Amniotic stem cell (primary cell): ENCODE measurements at regions not wholly inside any gene's neighbourhood (a gene's known extent, or its start where the extent isn't known, plus 50 kb on each side); places are given as distances from the start of the nearest gene placed in this dataset.
"Not testable (repeated sequence)": the region's sequence is repeated elsewhere in the genome, so short reads cannot be mapped to it uniquely, and the experiment has no call there.

Experiments used
- DNase-seq: peaks from one replicate; lab custom pipeline; 2025; lab: John Stamatoyannopoulos, UW

DNA sequence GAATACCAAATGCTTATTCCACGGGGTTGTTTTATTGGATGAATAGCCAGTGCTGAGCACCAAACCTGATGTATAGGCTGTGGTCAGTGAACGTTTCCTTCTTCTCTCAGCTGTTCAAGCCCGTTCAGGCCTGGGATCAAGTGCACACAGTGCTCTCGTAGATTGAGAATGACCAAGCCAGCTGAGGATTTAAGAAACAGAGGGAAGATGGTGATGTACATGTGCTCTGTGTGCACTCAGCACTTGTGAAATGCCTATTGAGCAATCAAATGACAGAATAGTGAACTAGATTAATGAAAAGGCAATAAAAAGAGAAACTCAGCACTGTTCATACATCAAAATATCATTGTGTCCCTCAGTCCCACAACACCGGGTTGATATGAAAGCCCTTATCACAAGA, 302.5 kb downstream of the BMPER start:
- no peak for DNase-seq

DNA sequence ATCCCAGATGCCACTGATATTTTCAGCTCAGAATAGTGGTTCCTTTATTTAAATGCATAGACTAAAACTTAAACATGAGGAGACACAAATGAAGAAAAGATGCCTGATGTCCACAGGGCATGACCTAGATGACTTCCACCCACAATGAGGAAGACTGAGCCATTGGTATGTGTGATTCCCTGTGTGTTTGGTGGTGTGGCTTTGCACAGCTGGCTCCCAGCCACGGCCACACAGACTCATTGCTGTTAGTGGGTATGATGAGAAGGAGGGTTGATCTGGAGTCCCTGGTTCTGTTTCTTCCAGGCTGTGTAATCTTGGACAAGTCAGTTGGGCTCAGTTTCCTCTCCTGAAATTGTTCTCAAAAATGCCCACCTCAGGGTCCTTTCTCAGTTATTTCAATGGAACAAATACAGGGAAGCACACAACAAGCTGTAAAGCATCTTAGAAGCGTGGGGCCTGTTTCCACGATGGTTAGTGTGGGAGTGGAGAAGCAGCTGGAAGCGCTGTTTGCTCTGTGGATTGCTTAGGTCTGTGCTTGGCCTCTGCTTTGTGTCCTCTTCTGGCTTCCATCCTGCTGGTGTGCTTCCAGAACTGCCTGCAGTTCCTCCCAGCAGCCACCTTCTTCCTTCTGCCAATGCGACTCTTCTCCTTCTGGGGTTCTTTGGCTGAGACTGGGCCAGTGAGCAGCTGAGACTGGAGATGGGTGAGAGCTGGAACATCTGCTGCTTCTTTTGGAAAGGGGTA, 303.7 kb downstream of the BMPER start:
- DNase-seq: no peak

DNA sequence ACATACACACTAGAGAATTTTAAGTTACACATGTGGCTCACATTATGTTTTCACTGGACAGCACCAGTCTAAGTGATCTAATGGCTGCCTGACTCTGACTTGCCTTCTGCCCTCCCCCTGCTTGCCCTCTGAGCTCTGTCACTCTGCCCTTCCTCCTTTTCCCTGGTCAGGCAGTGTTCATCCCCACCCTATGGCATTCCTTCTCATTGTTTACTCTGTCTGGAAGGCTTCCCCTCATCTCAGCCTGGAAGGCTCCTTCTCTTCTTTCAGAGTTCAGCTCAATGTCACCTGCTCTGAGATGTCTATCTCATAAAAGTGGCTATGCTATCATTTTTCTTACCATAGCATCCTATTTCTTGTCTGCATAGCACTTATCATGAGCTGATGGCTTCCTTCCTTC, 305.7 kb downstream of the BMPER start:
- DNase-seq: no peak

DNA sequence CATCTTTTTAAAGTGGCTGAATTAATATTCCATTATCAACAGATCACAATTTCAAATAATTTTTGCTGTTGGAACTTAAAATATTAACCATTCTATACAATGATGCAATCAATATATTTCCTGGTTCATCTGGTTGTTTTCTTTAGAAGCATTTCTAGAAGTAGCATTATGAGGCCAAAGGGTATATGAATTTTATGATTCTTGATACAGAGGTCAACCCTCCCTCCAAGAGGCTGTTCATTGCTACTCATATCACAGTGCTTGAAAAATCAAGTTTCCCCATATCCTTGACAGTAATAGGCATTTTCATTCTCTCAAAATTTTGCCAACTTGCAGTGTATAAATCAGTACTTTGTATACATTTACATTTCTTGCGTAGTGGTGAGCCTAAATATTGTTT, 312.6 kb downstream of the BMPER start:
- no peak for DNase-seq

DNA sequence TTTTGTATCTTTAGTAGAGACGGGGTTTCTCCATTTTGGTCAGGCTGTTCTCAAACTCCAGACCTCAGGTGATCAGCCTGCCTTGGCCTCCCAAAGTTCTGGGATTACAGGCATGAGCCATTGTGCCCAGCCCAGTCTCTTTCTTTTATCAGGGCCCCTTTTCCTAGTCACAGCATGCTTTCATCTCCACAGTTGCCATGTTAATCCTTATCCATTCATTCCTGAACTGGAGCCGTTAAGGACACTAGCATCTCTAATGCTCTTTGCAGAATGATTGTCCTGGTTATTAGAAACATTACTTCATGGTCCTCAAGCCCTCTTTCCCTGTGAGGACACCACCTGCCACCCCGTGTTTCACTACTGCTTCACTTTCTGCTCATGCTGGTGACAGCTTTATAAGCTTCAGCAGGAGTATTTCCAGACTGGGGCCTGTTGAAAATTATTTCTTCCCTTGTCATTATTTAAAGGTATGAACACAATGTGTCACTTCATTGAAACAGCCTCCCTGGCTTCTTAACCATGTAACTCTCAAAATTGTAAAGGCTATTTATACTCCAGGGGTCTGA, 313.9 kb downstream of the BMPER start:
- no peak for DNase-seq

DNA sequence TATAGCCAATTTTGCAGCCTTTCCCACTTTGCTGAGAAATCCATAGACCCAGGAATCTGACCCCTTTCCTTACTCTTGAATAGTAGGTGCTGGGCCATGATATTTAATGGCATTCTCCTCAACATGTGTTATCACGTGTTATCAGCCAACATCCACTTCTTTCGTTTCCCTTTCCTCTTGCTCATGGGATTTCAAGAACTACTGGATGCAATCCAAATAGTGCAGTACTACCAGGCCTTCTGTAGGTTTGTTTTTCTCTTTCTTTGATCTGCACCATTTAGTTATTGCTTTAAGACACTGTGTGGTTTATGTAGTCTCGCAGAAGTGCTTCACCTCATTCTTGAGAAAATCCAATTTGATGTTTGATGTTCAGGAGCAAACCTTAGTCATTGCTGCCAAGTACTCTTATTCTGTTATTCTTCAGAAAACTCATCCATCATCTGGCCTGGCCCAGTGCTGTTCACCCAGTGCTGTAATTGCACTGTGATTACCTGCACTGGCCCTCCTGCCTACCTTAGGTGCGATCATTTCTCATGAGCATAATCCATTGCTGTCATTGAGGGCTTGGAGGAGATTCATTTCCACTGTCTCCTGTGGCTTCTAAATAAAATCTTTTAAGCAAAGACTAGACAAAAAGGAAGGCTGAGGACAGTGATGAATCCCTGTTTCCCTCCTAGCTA, 315.3 kb downstream of the BMPER start:
- no peak for DNase-seq

DNA sequence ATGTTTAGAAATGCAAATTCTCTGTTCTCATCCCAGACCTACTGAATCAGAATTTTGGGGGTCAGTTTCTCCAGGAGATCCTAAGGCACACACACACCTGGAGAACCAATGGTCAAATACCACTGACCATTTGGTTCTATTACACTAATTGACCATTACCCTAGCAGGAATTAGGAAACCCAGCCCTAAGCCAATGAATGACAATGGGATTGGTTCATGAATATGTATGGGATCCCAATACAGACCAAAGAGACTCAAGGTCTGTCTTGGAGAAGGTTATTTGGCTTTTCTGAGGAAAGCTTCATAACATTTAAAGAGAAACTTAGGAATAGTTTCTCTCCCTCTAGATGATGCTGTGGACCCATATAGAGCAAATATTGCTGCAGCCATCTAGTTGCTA, 317.0 kb downstream of the BMPER start:
- no peak for DNase-seq

DNA sequence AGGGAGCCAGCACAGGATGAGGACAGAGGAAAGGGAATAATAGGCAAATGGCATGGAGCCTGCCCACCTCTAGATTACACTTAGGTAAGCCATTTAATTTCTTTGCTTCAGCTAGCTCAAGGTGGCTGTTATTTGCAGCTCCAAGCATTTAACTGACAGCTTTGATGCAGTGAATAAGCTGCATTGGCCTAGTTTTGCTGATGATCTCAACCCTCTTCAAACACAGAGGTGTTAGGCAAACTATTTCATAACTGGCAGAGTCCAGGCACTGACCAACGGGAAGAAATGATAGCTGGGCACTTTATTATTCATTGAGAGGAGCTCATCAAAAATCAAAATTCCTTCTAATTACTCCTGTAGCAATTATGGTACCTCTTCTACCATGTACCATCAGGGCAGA, 317.4 kb downstream of the BMPER start:
- DNase-seq: no peak

DNA sequence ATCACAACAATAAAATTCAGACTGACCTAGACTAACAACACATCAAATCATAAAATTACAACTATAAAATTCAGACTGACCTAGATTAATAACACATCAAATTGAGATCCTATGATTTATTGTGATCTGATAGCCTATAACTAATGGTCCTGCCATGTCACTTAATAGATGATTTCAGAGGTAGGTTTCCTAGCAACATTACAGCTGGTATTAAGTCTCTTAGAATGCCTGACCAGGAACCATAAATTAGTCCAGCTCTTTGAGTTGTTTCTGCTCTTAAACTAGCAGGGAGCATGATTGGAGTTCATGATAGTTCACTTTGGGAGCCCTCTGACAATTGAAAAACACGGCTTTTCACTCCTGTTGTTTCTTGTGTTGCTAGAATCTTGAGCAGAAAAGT, 318.9 kb downstream of the BMPER start:
- no peak for DNase-seq

DNA sequence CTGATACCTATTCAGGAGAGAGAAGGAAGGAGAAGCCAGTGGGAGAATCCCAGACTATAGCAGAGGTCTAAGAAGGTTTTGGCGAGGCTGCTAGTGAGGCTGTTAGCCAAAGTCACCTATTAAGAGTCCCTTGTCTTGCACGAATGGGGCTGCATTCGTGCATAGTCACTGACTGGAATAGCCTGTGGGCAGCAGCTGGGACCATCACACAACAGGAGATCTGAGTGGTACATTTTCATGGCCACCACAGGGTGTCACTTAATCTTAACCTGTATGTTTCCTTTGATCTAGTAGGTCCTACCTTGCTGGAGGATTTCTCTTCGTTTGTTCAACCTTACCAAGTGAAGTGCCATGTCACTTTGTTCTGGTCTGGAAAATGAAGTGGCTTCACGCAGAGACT, 319.9 kb downstream of the BMPER start:
- no peak for DNase-seq

DNA sequence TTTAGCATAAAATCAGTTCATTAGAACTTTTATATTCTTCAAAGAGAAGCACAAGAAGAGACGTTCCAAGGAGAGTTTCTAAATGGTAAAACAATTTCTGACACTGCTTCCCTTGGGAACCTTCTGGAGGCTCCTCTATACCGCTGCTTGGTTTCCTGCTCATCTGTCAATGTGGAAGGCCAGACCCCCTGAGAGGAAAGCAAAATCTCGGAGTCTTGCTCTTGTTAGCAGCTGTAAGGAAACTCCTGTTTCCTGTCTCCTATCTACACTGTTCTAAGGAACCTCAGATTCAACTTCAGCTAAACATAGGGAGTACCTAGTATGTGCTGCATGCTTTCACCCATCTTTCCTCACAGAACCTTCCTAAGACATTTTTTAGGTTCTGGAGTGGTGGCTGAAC, 322.2 kb downstream of the BMPER start:
- DNase-seq: no peak

DNA sequence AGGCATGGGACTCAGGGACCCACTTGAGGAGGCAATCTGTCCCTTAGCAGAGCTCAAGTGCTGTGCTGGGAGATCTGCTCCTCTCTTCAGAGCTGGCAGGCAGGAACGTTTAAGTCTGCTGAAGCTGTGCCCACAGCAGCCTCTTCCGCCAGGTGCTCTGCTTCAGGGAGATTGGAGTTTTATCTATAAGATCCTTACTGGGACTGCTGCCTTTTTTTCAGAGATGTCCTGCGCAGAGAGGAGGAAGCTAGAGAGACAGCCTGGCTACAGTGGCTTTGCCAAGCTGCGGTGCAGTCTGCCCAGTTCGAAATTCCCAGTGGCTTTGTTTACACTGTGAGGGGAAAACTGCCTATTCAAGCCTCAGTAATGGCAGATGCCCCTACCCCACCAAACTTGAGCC, 329.8 kb downstream of the BMPER start:
- not testable (repeated sequence) for DNase-seq

DNA sequence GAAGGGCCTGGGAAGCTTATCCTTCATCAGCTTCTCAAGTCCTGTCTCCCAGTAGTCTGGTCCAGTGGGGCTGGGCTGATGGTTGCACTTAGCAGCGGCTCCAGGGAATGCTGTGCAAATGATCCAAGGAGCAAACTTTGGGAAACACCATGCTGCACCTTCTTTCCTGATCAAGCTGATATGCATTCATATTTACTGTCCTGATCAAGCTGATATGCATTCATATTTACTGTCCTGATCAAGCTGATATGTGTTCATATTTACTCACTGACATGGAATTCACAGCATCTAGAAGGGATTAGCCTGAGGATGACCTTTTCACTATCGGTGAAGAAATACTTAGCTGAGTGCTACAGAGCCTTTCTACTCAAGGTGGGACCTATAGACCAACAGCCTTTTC, 330.7 kb downstream of the BMPER start:
- no peak for DNase-seq

DNA sequence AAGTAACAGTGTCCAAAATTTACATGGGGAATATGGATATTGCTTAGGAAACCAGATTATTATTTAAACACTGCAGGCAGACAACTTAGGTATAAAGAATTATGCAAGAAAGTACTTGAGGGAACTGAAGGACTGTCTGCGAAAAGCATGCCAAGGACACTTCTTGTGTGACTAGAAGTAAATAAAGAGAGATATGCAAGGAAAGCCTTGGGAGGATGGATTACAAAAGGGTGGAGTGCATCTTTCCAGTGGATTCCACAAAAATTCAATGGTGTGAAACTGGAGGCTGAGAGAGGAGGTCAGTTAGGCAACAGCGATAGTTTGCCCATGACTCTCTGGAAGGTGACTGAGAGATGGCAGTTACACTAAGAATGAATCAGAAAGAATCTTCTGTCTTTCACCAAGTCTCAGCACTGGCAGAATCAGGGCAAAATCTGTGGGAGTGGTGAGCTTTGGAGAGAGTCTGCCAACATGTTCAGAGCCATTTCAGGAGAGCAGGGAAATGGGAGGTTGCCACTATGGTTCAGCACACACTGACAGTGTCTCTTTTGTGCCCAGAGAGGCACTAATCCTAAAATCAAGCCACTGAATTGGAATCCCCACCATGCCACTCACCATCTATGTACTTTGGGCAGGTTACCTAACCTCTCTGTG, 331.6 kb downstream of the BMPER start:
- no peak for DNase-seq

DNA sequence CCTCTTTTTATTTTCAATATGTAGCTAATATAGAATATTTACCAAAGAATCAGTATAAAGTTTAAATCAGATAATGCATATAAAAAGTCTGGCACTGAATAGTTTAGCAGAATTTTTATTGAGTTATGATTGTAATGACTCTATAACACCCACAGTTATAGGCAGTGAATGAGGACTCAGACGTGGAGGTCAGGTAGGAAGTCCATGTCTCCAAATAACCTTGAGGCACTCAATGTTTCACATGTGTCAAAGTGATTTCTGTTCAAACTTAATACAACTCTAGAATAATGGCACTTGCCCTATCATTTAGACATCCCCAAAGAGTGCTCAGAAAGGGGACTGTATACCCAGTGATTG, 332.1 kb downstream of the BMPER start:
- DNase-seq: no peak

DNA sequence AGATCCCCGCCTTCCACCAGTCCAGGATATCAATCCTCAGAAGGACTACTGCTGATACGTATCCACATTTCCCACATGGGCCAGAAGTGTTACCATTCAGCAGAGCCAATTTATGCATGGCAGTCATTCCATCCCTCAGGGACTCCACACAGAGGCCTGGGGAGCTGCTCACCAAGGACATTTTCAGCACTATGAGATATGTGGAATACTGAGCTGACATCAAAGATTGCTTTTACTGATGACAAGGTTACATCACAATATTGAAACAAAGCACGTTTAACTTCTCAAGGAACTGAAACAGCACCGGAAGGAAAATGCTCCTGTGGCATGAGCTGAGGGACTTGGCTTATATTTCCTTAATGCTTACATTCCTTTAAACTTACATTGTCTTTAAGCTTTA, 335.1 kb downstream of the BMPER start:
- no peak for DNase-seq

DNA sequence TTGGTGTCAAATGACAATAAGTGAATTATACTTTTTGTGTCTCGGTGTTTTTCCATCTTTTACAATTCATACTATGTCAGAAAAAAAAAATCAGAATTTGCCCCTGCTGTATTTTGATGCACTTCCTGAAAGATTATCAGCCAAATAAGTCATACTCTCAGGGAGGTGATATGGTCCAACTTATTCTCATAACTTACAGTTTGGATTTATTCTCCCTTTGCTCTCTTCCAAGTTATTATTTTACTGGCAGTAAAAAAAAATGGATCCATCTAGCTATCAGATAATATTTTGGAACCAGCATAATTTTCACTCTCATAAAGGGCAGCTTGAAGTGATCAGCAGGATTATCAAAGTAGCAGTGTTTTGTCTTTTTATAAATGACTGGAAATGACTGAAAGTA, 337.1 kb downstream of the BMPER start:
- DNase-seq: no peak

DNA sequence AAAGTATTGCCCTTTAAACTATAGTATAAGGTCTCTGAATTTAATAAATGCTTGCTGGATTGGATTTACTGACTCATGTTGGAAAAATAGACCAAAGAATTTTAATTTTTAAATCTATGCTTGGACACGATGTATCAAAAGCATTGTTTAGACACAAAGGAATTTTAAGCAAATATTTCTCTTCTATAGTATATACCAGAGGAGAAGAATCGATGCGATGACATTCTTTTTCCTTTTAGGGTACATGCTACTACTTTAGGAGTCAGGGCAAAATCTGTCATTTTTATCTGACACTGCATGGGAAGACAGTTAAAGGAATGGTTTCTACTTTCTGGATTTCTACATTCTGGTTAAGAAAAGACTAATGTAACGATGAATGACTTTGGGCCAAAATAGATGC, 339.9 kb downstream of the BMPER start:
- no peak for DNase-seq

DNA sequence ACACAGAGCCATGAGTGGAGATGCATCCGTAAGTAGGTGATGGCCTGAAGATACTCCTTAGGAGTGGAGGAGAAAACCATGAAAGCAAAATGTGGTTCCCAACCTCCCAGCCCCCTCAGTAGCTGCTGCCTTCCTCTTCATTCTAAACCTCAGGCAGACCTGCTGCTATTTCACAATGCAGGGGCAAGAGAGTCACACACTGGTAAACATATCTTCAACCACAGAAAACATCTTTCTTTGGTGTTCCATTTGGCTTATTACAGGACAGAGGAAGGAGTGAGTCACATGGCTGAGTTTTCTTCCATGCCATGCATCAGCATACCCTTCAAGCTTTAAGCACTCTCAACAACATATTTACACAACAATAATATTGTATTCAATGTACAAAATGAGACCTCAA, 342.1 kb downstream of the BMPER start:
- no peak for DNase-seq

DNA sequence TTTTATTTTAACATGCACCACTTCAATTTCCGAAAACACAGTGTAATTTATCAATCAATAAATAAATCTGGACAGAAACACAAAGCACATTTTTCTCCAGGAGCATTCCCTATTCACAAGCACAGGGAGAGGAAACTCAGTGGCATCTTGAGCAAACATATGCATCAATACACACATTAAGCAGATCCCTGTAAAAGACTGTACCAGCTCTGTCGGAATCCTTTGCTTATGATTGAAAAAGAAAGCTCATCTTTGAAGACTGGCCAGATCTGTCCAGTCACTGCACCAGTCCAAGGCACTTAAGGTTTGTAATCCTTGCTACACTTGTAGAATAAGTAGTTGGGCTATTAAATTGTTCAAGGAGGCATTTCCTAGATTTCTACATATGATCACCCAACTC, 343.9 kb downstream of the BMPER start:
- DNase-seq: no peak

DNA sequence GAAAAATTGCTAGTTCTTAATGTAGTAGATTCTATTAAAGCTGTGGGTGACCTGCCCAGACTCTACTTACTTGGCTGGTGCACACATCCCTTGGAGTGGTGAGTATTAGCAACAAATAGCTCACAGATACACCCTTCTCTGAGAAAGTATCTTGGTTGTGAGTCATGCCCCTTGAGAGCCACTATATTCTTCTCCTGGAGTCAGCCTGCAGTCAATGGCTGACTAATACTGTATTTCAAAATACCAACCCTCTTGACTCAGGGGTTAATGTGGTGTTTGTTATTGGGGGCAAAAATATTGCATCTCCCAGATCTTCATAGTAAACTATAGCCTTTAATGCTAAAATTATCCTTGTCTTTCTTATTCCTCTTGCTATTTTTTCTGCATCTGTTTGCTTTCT, 354.9 kb downstream of the BMPER start:
- DNase-seq: peak; percentile 79

DNA sequence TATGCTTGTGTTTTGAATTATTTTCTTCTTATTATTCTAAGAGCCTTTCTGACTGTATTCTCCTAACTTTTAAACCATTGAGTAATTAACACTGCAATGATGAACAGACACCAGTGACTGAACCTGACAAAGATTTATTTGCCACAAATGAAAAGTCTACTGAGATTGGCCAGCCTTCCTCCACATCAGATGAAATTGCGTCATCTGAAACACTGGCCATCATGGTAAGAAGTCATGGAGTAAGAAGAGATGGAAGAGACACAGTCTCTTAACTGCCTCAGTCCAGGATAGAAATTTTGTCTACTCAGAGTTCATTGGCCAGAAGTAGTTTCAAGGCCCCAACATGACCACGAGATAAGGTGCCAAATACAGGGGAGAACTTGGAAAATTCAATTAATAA, 357.8 kb downstream of the BMPER start:
- DNase-seq: no peak

DNA sequence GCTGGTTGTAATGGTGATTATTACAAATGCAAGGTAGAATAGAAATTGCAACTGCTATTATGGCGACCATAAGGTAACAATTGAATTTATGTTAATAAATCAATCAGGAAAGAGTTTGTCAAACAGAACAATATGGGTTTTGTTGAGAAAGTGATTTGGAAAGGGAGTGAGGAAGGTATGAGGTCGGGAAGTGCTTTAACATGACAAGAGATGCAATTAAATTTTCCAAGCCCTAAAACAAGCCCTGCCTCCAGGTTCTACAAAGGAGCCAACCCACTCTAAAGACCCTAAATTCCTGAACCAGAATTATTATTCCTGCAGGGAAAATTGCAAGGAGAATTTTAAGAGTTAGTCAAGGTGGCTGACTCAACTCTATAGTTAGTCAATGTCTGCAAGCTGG, 363.7 kb downstream of the BMPER start:
- no peak for DNase-seq
